AG04450 (cell line): ENCODE measurements at regions not wholly inside any gene's neighbourhood (a gene's known extent, or its start where the extent isn't known, plus 50 kb on each side); places are given as distances from the start of the nearest gene placed in this dataset.

Source experiments
- CTCF ChIA-PET: fragments of 300-600, 350-600 bp; formaldehyde crosslinking; extraction: SDS; loops from one replicate; lab custom pipeline; 2022; ENCODE audit warnings: antibody characterized with exemption, inconsistent platforms; lab: Charles Lee
- POLR2A ChIA-PET: fragments of 350-600 bp; formaldehyde crosslinking; extraction: SDS; loops from one replicate; lab custom pipeline; 2021; ENCODE audit warnings: antibody characterized with exemption, inconsistent platforms; lab: Yijun Ruan, JAX
- DNase-seq: peaks from one replicate; pipeline ENCODE4 v3.0.0-alpha.2; 2011; ENCODE audit warnings: low read depth, low spot score
- H3K27ac ChIP-seq: one replicate; pipeline ENCODE4 v1.5.1; 2012; ENCODE audit warnings: low read depth, low read length, control low read depth
- H3K27me3 ChIP-seq: one replicate; pipeline ENCODE4 v1.6.0; 2012; ENCODE audit warnings: low read length; ENCODE audit not compliant: control insufficient read depth, insufficient read depth
- H3K4me3 ChIP-seq: 2 replicates; pipeline ENCODE4 v1.5.1; 2011; ENCODE audit warnings: mild to moderate bottlenecking, low read depth, low read length, control low read depth
- H3K9me3 ChIP-seq: 2 replicates; pipeline ENCODE4 v1.5.1; 2012; ENCODE audit warnings: low read length; ENCODE audit not compliant: control insufficient read depth, insufficient read depth
- TF ChIP-seq, protein P1 (sequence below): IDR thresholded peaks from 2 replicates; pipeline ENCODE4 v1.5.1; 2011; ENCODE audit warnings: low read depth, low read length, control low read depth, inconsistent platforms

DNA sequence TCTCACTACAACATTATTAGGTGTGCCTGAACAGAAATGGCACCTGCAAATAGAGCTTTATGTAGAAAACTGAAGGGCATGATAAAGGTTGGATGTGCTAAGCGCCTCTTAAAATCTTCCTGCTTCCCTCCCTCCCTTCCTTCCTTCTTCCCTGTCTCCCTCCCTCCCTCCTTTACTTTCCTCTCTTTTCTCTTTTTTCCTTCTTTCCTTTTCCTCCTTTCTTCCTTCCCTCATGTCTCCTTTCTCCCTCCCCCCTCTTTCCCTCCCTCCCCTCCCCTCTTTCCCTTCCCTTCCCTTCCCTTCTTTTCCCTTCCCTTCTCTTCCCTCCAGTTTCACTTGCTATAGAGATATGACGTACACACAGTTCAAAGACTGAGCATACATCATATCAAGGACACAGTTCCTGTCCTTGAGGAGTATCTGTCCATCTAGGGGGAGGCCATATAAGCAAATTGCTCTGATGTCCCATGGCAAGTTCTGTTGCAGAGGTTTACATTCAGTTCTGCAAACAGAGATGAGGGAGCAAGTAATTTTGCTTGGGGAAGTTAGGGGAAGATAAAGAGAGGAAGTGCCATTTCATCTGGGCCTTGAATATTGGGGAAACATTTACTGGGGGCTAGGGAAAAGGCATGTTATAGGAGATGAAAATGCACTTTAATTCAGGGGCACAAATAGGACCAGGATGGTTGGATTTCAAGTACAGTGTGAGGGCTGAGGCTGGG is 79.0 kb upstream of the EEF1E1 start:
- POLR2A ChIA-PET, result no interaction called here
- no peak overlapping the region for H3K27ac ChIP-seq
- no peaks in the 10 kb centered on the region for H3K27me3 ChIP-seq
- no peak overlapping the region for H3K4me3 ChIP-seq
- DNase-seq, result no peak
- TF ChIP-seq, protein P1, sequence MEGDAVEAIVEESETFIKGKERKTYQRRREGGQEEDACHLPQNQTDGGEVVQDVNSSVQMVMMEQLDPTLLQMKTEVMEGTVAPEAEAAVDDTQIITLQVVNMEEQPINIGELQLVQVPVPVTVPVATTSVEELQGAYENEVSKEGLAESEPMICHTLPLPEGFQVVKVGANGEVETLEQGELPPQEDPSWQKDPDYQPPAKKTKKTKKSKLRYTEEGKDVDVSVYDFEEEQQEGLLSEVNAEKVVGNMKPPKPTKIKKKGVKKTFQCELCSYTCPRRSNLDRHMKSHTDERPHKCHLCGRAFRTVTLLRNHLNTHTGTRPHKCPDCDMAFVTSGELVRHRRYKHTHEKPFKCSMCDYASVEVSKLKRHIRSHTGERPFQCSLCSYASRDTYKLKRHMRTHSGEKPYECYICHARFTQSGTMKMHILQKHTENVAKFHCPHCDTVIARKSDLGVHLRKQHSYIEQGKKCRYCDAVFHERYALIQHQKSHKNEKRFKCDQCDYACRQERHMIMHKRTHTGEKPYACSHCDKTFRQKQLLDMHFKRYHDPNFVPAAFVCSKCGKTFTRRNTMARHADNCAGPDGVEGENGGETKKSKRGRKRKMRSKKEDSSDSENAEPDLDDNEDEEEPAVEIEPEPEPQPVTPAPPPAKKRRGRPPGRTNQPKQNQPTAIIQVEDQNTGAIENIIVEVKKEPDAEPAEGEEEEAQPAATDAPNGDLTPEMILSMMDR, result no peak
- CTCF ChIA-PET, result interaction anchor here (3.1 to 6.8 kb wide), 2 partner anchors 38 to 50 kb away, joined by 18 to 71 read pairs; no protein-coding TSS in a partner anchor
- H3K9me3 ChIP-seq, result no peaks in the 10 kb centered on the region

DNA sequence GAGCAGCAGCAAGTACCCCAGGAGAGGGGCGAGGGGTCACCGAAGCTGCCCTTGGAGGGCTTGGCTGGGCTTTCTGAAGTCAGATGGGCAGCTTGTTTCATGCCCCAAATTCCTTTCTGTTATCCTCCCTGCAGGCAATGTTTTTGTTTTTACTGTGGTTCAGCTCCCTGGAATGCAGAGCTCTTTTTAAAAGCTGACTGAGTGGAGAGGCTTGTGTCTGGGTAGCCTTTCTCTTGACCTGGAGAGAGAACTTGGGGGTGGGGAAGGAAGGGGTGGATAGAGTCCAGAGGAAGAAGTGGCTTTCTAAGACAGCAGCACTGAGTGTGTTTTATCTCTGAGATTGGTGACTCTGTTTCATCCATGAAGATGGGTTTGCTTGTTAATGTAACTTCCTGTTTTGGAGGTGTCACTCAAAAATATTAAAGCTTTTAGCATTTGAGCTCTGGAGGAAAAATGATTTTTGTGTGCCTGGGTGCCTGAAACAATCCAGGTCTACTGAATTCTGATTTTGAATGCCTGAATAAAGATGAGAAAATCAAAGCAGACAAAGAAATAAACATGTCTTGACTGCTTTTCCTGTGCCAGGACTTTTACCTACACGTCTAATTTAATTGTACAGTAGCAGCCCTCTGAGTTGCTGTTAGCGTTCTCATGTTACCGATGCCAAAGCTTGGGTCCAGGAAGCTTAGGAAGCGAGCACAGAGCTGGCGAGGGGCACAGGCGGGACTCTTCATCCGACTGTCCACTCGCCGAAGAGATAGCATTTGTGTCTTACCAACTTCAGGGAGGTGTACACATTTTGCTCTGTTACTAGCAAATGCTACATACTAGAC is 78.2 kb upstream of the EEF1E1 start:
- Histone ChIP-seq H3K27ac (peak overlapping the region; percentile 59), H3K27me3 (no peaks in the 10 kb centered on the region), H3K4me3 (no peak overlapping the region; the same call in 1 of the 2 replicates), H3K9me3 (no peaks in the 10 kb centered on the region)
- CTCF ChIA-PET, result interaction anchor here (3.1 to 6.8 kb wide), 2 partner anchors 39 to 49 kb away, joined by 18 to 71 read pairs; no protein-coding TSS in a partner anchor
- peak; percentile 55 for DNase-seq
- TF ChIP-seq, protein P1, result no peak
- POLR2A ChIA-PET, result interaction anchor here (1.0 kb wide), 1 partner anchor 79 kb away, joined by 3 read pairs; the partner anchor contains the start of gene EEF1E1

- no peaks in the 10 kb centered on the region for H3K9me3 ChIP-seq
- H3K27me3 ChIP-seq, result no peaks in the 10 kb centered on the region
- TF ChIP-seq, protein P1, result no peak
- no peak overlapping the region for H3K4me3 ChIP-seq
- DNase-seq, result no peak
- ChIA-PET POLR2A (no interaction called here), CTCF (interaction anchor here (1.4 kb wide), 1 partner anchor 41 kb away, joined by 3 read pairs; no protein-coding TSS in a partner anchor)
- H3K27ac ChIP-seq, result no peak overlapping the region
These were observed 75.4 kb upstream of the EEF1E1 start for GRCh38 chr6:8177721-8178120.

GRCh38 chr6:8175046-8175777 is 72.9 kb upstream of the EEF1E1 start:
- Histone ChIP-seq H3K4me3 (no peak overlapping the region), H3K9me3 (no peaks in the 10 kb centered on the region), H3K27me3 (no peaks in the 10 kb centered on the region), H3K27ac (no peak overlapping the region)
- ChIA-PET CTCF (interaction anchor here (1.5 kb wide), 1 partner anchor 44 kb away, joined by 4 read pairs; no protein-coding TSS in a partner anchor), POLR2A (no interaction called here)
- no peak for DNase-seq
- TF ChIP-seq, protein P1, result no peak
